ENCODE measurements at regions not wholly inside any gene's neighbourhood (a gene's known extent, or its start where the extent isn't known, plus 50 kb on each side); places are given as distances from the start of the nearest gene placed in this dataset.

- Histone ChIP-seq H3K9me3 (ENCODE audit: control insufficient read depth in 4 of 4, low read length in 3 of 4) (no peaks in the 10 kb centered on the region), H3K4me1 (ENCODE audit: control insufficient read depth in 4 of 4, insufficient read depth in 4 of 4, low read length in 3 of 4) (no peaks in the 10 kb centered on the region), H3K27me3 (ENCODE audit: control insufficient read depth in 4 of 4, insufficient read depth in 4 of 4, low read length in 3 of 4) (no peaks in the 10 kb centered on the region), H3K27ac (ENCODE audit: low read depth in 1 of 2, low read length in 2 of 2) (no peak overlapping the region), H3K4me3 (ENCODE audit: low read depth in 1 of 3, low read length in 3 of 3) (no peak overlapping the region), H3K9ac (ENCODE audit: low read depth in 1 of 2, low read length in 2 of 2) (no peak overlapping the region), H3K36me3 (ENCODE audit: control insufficient read depth in 4 of 4, insufficient read depth in 3 of 4, low read depth in 1 of 4, low read length in 3 of 4) (no peaks in the 10 kb centered on the region)
- WGBS = 79% methylated on average over 4 of the region's 4 CpGs
- DNase-seq (ENCODE audit: low spot score) = no peak
- TF ChIP-seq REST (IDR thresholded peaks at IDR 0.05) = no peak
- TF ChIP-seq JUND (IDR thresholded peaks at IDR 0.05) = no peak
- TF ChIP-seq YY1 (IDR thresholded peaks at IDR 0.05) = no peak
- no peak for TF ChIP-seq MAX (IDR thresholded peaks at IDR 0.05)
- no peak for TF ChIP-seq EGR1 (IDR thresholded peaks at IDR 0.05; ENCODE audit: low read depth in 2 of 2)
- no peak for TF ChIP-seq FOXA2 (IDR thresholded peaks at IDR 0.05)
- TF ChIP-seq TAF1 (conservative IDR thresholded peaks at IDR 0.05) = no peak
- no peak for TF ChIP-seq ATF3 (IDR thresholded peaks at IDR 0.05)
- no peak for TF ChIP-seq HNF4G (IDR thresholded peaks at IDR 0.05)
- no peak for TF ChIP-seq FOXA1 (IDR thresholded peaks at IDR 0.05)
- TF ChIP-seq GABPA (IDR thresholded peaks at IDR 0.05 in 1 of 2, conservative IDR thresholded peaks at IDR 0.05 in 1 of 2) = no peak
- TF ChIP-seq ZBTB33 (IDR thresholded peaks at IDR 0.05) = no peak
- no peak for TF ChIP-seq NR2F2 (IDR thresholded peaks at IDR 0.05)
- no peak for TF ChIP-seq SP1 (IDR thresholded peaks at IDR 0.05)
- no peak for TF ChIP-seq HNF4A (conservative IDR thresholded peaks at IDR 0.05)
- TF ChIP-seq RXRA (IDR thresholded peaks at IDR 0.05) = no peak
- TF ChIP-seq CTCF (IDR thresholded peaks at IDR 0.05; ENCODE audit: low read depth, low read length, missing input control) = no peak
- TF ChIP-seq RAD21 (IDR thresholded peaks at IDR 0.05) = no peak
Measured at GRCh38 chr9:1335174-1335573, 285.0 kb downstream of the DMRT2 start.

Data from liver (tissue), 8 donors.